GM12878 (cell line): ENCODE measurements at regions not wholly inside any gene's neighbourhood (a gene's known extent, or its start where the extent isn't known, plus 50 kb on each side); places are given as distances from the start of the nearest gene placed in this dataset.

ENCODE experiments used
- ATAC-seq: fragments of 200-7000 bp; cut with Tn5 transposase; 3 replicates; pipeline ENCODE4 v1.9.1; 2020; ENCODE audit warnings: mild to moderate bottlenecking, moderate library complexity
- BruUV-seq: library from RNA; stranded (reverse); fragments of 400-500 nt; replicated peaks from 2 replicates; lab custom pipeline; 2021; lab: Mats Ljungman, UMichigan
- CTCF ChIA-PET: fragments of 300-600 bp; sonication (Branson Sonifier 250); formaldehyde crosslinking; extraction: SDS; loops from one replicate; lab custom pipeline; 2021; ENCODE audit warnings: inconsistent platforms; lab: Yijun Ruan, JAX
- POLR2A ChIA-PET: fragments of 350-600 bp; formaldehyde crosslinking; extraction: SDS; loops from one replicate; lab custom pipeline; 2021; ENCODE audit warnings: inconsistent platforms; lab: Charles Lee
- RAD21 ChIA-PET: fragments of 300-600 bp; sonication (Branson Sonifier 250); formaldehyde crosslinking; loops from one replicate; lab custom pipeline; 2023; ENCODE audit warnings: antibody characterized with exemption; ENCODE audit not compliant: unreplicated experiment; lab: Charles Lee
- SMC1A ChIA-PET: fragments of 300-600 bp; sonication (Branson Sonifier 250); formaldehyde crosslinking; loops from one replicate; lab custom pipeline; 2023; ENCODE audit not compliant: unreplicated experiment, uncharacterized antibody; lab: Charles Lee
- DNase-seq: peaks from one replicate; pipeline ENCODE4 v3.0.0-alpha.2; 2011; ENCODE audit warnings: low read depth, low spot score
- FAIRE-seq: peaks from 3 replicates; lab custom pipeline; 2011; peaks lifted over from hg19 to GRCh38; lab: Jason Lieb, UNC
- H2AFZ ChIP-seq: 2 replicates; pipeline ENCODE4 v1.6.0; 2011; ENCODE audit warnings: low read depth, low read length, control low read depth; ENCODE audit not compliant: control insufficient read depth
- H3K27ac ChIP-seq: 2 replicates; pipeline ENCODE4 v1.5.1; 2011; ENCODE audit warnings: control low read depth; ENCODE audit not compliant: control insufficient read depth, insufficient read depth
- H3K27me3 ChIP-seq, 2 experiments: replicated peaks in 1 of 2; 2 replicates each; pipeline versions ENCODE4 v1.6.0 to v1.6.1; 2011; ENCODE audit warnings: low read length in 1 of 2; ENCODE audit not compliant: control insufficient read depth in 2 of 2, insufficient read depth in 2 of 2
- H3K36me3 ChIP-seq, 2 experiments: 2 replicates each; pipeline ENCODE4 v1.5.1; 2011; ENCODE audit warnings: low read length in 1 of 2; ENCODE audit not compliant: control insufficient read depth in 2 of 2, insufficient read depth in 2 of 2
- H3K4me1 ChIP-seq: 2 replicates; pipeline ENCODE4 v1.6.1; 2011; ENCODE audit warnings: mild to moderate bottlenecking, low read length, moderate library complexity, mixed read lengths; ENCODE audit not compliant: control insufficient read depth, insufficient read depth
- H3K4me2 ChIP-seq: 2 replicates; pipeline ENCODE4 v1.6.0; 2011; ENCODE audit warnings: control low read depth; ENCODE audit not compliant: control insufficient read depth, insufficient read depth
- H3K4me3 ChIP-seq: fragments of 200-600 bp; sonication (generic); 2 replicates; pipeline ENCODE4 v1.5.1; 2016
- H3K79me2 ChIP-seq: 2 replicates; pipeline ENCODE4 v1.6.0; 2011; ENCODE audit warnings: low read length; ENCODE audit not compliant: control insufficient read depth, insufficient read depth
- H3K9ac ChIP-seq: 2 replicates; pipeline ENCODE4 v1.8.0; 2011; ENCODE audit warnings: low read length, control low read depth, mixed read lengths; ENCODE audit not compliant: control insufficient read depth, insufficient read depth
- H3K9me3 ChIP-seq: replicated peaks from 3 replicates; pipeline ENCODE4 v1.5.1; 2011; ENCODE audit warnings: mild to moderate bottlenecking, low read length; ENCODE audit not compliant: control insufficient read depth, insufficient read depth
- H4K20me1 ChIP-seq: 2 replicates; pipeline ENCODE4 v1.6.0; 2011; ENCODE audit not compliant: control insufficient read depth, insufficient read depth
- BCL11A ChIP-seq: IDR thresholded peaks from 2 replicates; pipeline ENCODE4 v1.6.1; 2011; ENCODE audit warnings: low read depth, low read length
- BMI1 ChIP-seq: fragments of 450-650 bp; IDR thresholded peaks from 2 replicates; pipeline ENCODE4 v1.6.1; 2016; ENCODE audit warnings: mild to moderate bottlenecking, moderate library complexity, borderline replicate concordance
- EZH2 ChIP-seq: IDR thresholded peaks from 2 replicates; pipeline ENCODE4 v1.6.1; 2012; ENCODE audit warnings: low read depth, mild to moderate bottlenecking, control low read depth, inconsistent platforms, low read length, borderline replicate concordance; ENCODE audit not compliant: control insufficient read depth
- HDGF ChIP-seq: fragments of 450-650 bp; IDR thresholded peaks from 2 replicates; pipeline ENCODE4 v1.6.1; 2016; ENCODE audit warnings: antibody characterized with exemption
- JUNB ChIP-seq: IDR thresholded peaks from 2 replicates; pipeline ENCODE4 v1.6.1; 2016; ENCODE audit warnings: antibody characterized with exemption, mild to moderate bottlenecking
- KLF5 ChIP-seq: fragments of 450-650 bp; IDR thresholded peaks from 2 replicates; pipeline ENCODE4 v1.6.1; 2014; ENCODE audit warnings: mild to moderate bottlenecking; ENCODE audit not compliant: partially characterized antibody
- NFYB ChIP-seq: IDR thresholded peaks from 2 replicates; pipeline ENCODE4 v1.6.1; 2011; ENCODE audit warnings: low read depth, mild to moderate bottlenecking, low read length, improper control_type of control experiment, moderate library complexity; ENCODE audit not compliant: insufficient read depth
- NR2C1 ChIP-seq: fragments of 450-650 bp; IDR thresholded peaks from 2 replicates; pipeline ENCODE4 v1.6.1; 2017; ENCODE audit warnings: antibody characterized with exemption, mild to moderate bottlenecking, moderate library complexity
- RAD21 ChIP-seq: IDR thresholded peaks from 2 replicates; pipeline ENCODE4 v1.6.1; 2011; ENCODE audit warnings: mild to moderate bottlenecking, low read depth, low read length, moderate library complexity; ENCODE audit not compliant: insufficient read depth
- SP1 ChIP-seq: IDR thresholded peaks from one replicate; pipeline ENCODE4 v1.6.1; 2011; ENCODE audit warnings: low read depth, low read length
- SREBF2 ChIP-seq: IDR thresholded peaks from 2 replicates; pipeline ENCODE4 v1.6.1; 2012; ENCODE audit warnings: mild to moderate bottlenecking, low read length
- STAT3 ChIP-seq: IDR thresholded peaks from 2 replicates; pipeline ENCODE4 v1.6.1; 2011; ENCODE audit warnings: low read depth, low read length, improper control_type of control experiment
- TBL1XR1 ChIP-seq: IDR thresholded peaks from 2 replicates; pipeline ENCODE4 v1.6.1; 2012; ENCODE audit warnings: low read depth, low read length, improper control_type of control experiment
- WRNIP1 ChIP-seq: IDR thresholded peaks from 2 replicates; pipeline ENCODE4 v1.6.1; 2011; ENCODE audit warnings: low read depth, low read length, improper control_type of control experiment, borderline replicate concordance
- ZNF384 ChIP-seq: IDR thresholded peaks from 2 replicates; pipeline ENCODE4 v1.6.1; 2012; ENCODE audit warnings: low read depth, mild to moderate bottlenecking, low read length, improper control_type of control experiment, borderline replicate concordance
- ZZZ3 ChIP-seq: IDR thresholded peaks from 2 replicates; pipeline ENCODE4 v1.6.1; 2011; ENCODE audit warnings: low read depth; ENCODE audit not compliant: control insufficient read depth, insufficient read length
- WGBS: methylation state at CpG from one replicate; pipeline ENCODE4 v1.1.6; 2016; ENCODE audit warnings: low lambda C conversion rate; ENCODE audit not compliant: insufficient replicate concordance, insufficient coverage; ENCODE audit errors: missing lambda C conversion rate; 5-methylcytosine and 5-hydroxymethylcytosine counted together
- in situ Hi-C: fragments of 300-500 bp; cut with MboI; formaldehyde crosslinking; loops from 9 replicates; pipeline ENCODE4 v1.14.3; 2018; ENCODE audit warnings: mixed read lengths
- intact Hi-C: fragments of 100-400 bp; cut with micrococcal nuclease; formaldehyde crosslinking; loops from one replicate; pipeline ENCODE4 v1.14.2; 2022; ENCODE audit not compliant: unreplicated experiment

- ATAC-seq = no peak
- CTCF ChIA-PET = interaction anchor here (1.1 kb wide), 1 partner anchor 17 kb away, joined by 3 read pairs; no protein-coding TSS in a partner anchor
These were observed 472.7 kb downstream of the KCNJ2 start for GRCh38 chr17:70642059-70642458.

GRCh38 chr17:70644096-70644495 is 474.8 kb downstream of the KCNJ2 start:
- H3K4me1 ChIP-seq = no peaks in the 10 kb centered on the region
- no peak overlapping the region for H3K9ac ChIP-seq
- BruUV-seq = no TSS peak
- no peaks in the 10 kb centered on the region for H3K9me3 ChIP-seq
- no peak overlapping the region for H3K4me2 ChIP-seq
- ChIA-PET POLR2A (no interaction called here), SMC1A (interaction anchor here (0.7 kb wide), 1 partner anchor 14 kb away, joined by 3 read pairs; no protein-coding TSS in a partner anchor), CTCF (no interaction called here), RAD21 (no interaction called here)
- DNase-seq (no peak), ATAC-seq (no peak), FAIRE-seq (no peak)
- no peaks in the 10 kb centered on the region for H4K20me1 ChIP-seq
- 73% methylated on average over 2 of the region's 2 CpGs for whole genome bisulfite sequencing
- in situ Hi-C loops = loop anchor here (25.0 kb wide), 1 partner anchor 1743 kb away; no protein-coding TSS in a partner anchor
- H3K79me2 ChIP-seq = no peaks in the 10 kb centered on the region
- no peak overlapping the region for H3K27ac ChIP-seq
- H2AFZ ChIP-seq = no peak overlapping the region
- H3K27me3 ChIP-seq = no peaks in the 10 kb centered on the region
- TF ChIP-seq ZNF384 (no peak), HDGF (no peak), NR2C1 (no peak), BMI1 (no peak), STAT3 (no peak), WRNIP1 (no peak), SREBF2 (no peak), NFYB (no peak), JUNB (no peak), KLF5 (no peak), ZZZ3 (no peak), BCL11A (no peak), RAD21 (no peak)
- intact Hi-C loops = no loop called here
- H3K36me3 ChIP-seq = no peaks in the 10 kb centered on the region
- no peak overlapping the region for H3K4me3 ChIP-seq

More at GRCh38 chr17:70642059-70642458, 472.7 kb downstream of the KCNJ2 start:
- no peaks in the 10 kb centered on the region for H3K27me3 ChIP-seq
- FAIRE-seq (no peak), DNase-seq (no peak)
- no peaks in the 10 kb centered on the region for H3K4me1 ChIP-seq
- POLR2A ChIA-PET = no interaction called here
- H3K27ac ChIP-seq = no peak overlapping the region
- SMC1A ChIA-PET = no interaction called here
- H3K9ac ChIP-seq = no peak overlapping the region
- H3K36me3 ChIP-seq = no peaks in the 10 kb centered on the region
- no peak overlapping the region for H2AFZ ChIP-seq
- no peaks in the 10 kb centered on the region for H3K79me2 ChIP-seq
- BruUV-seq = no TSS peak
- H3K4me2 ChIP-seq = no peak overlapping the region
- no peak overlapping the region for H3K4me3 ChIP-seq
- in situ Hi-C loops = loop anchor here (25.0 kb wide), 1 partner anchor 1745 kb away; no protein-coding TSS in a partner anchor
- RAD21 ChIA-PET = no interaction called here
- no peaks in the 10 kb centered on the region for H4K20me1 ChIP-seq
- intact Hi-C loops = no loop called here
- 10% methylated on average over 2 of the region's 2 CpGs for WGBS
- H3K9me3 ChIP-seq = no peaks in the 10 kb centered on the region
- TF ChIP-seq SP1 (no peak), TBL1XR1 (no peak), EZH2 (no peak)
- TF ChIP-seq, all 136 proteins: peak for 0
